Limb (tissue), 2 donors: ENCODE measurements at regions not wholly inside any gene's neighbourhood (a gene's known extent, or its start where the extent isn't known, plus 50 kb on each side); places are given as distances from the start of the nearest gene placed in this dataset.
A peak's percentile ranks its signal among the peaks of the same experiment; 100 is the strongest.
"Not testable (repeated sequence)": the region's sequence is repeated elsewhere in the genome, so short reads cannot be mapped to it uniquely, and the experiment has no call there.

Experiments
- DNase-seq, 2 donors: peaks; one replicate each; pipeline ENCODE4 v3.0.0-alpha.2; 2016; ENCODE audit errors: extremely low spot score in 2 of 2

- DNase-seq: no peak
Observed at GRCh38 chr9:12230708-12231107, 462.5 kb upstream of the TYRP1 start.

GRCh38 chr9:12231832-12232231 lies 461.4 kb upstream of the TYRP1 start:
- DNase-seq: no peak

- DNase-seq: no peak
Observed at GRCh38 chr9:12232836-12233235, 460.3 kb upstream of the TYRP1 start.

- no peak for DNase-seq
Observed at GRCh38 chr9:12253941-12254340, 439.2 kb upstream of the TYRP1 start.

- DNase-seq: no peak
Observed at GRCh38 chr9:12266758-12267157, 426.4 kb upstream of the TYRP1 start.

- DNase-seq: peak in 1 of 2 donors; percentile 62
Observed at GRCh38 chr9:12271421-12271891, 421.7 kb upstream of the TYRP1 start.

- DNase-seq: peak; percentile 42 to 55
Observed at GRCh38 chr9:12272471-12273120, 420.6 kb upstream of the TYRP1 start.

- DNase-seq: peak in 1 of 2 donors; percentile 15
Observed at GRCh38 chr9:12274577-12274976, 418.6 kb upstream of the TYRP1 start.

- DNase-seq: no peak
Observed at GRCh38 chr9:12276505-12276904, 416.7 kb upstream of the TYRP1 start.

GRCh38 chr9:12289711-12290110 lies 403.5 kb upstream of the TYRP1 start:
- DNase-seq: no peak

- DNase-seq: no peak
Observed at GRCh38 chr9:12290166-12290869, 402.9 kb upstream of the TYRP1 start.

- DNase-seq: no peak
Observed at GRCh38 chr9:12305211-12305610, 388.0 kb upstream of the TYRP1 start.

- DNase-seq: no peak
Observed at GRCh38 chr9:12314589-12314988, 378.6 kb upstream of the TYRP1 start.

GRCh38 chr9:12318732-12319685 lies 374.2 kb upstream of the TYRP1 start:
- DNase-seq: no peak

- DNase-seq: no peak
Observed at GRCh38 chr9:12329623-12329985, 363.6 kb upstream of the TYRP1 start.

GRCh38 chr9:12333966-12334365 lies 359.2 kb upstream of the TYRP1 start:
- not testable (repeated sequence) for DNase-seq

GRCh38 chr9:12350775-12351174 lies 342.4 kb upstream of the TYRP1 start:
- no peak for DNase-seq

- no peak for DNase-seq
Observed at GRCh38 chr9:12351293-12352044, 341.7 kb upstream of the TYRP1 start.

- DNase-seq: no peak
Observed at GRCh38 chr9:12352045-12352315, 341.2 kb upstream of the TYRP1 start.

GRCh38 chr9:12363439-12363838 lies 329.7 kb upstream of the TYRP1 start:
- no peak for DNase-seq

GRCh38 chr9:12368569-12368968 lies 324.6 kb upstream of the TYRP1 start:
- no peak for DNase-seq
